GM10248 (cell line): ENCODE measurements at regions not wholly inside any gene's neighbourhood (a gene's known extent, or its start where the extent isn't known, plus 50 kb on each side); places are given as distances from the start of the nearest gene placed in this dataset.

ENCODE experiments used
- CTCF ChIA-PET: fragments of 300-600 bp; sonication (Branson Sonifier 250); formaldehyde crosslinking; extraction: SDS; loops from one replicate; lab custom pipeline; 2021; ENCODE audit warnings: antibody characterized with exemption; lab: Yijun Ruan, JAX
- POLR2A ChIA-PET: fragments of 350-650 bp; sonication (Branson Sonifier 250); formaldehyde crosslinking; extraction: SDS; loops from one replicate; lab custom pipeline; 2020; ENCODE audit warnings: antibody characterized with exemption; lab: Yijun Ruan, JAX
- DNase-seq: peaks from one replicate; pipeline ENCODE4 v3.0.0; 2012; ENCODE audit errors: extremely low spot score
- TF ChIP-seq, protein P1 (sequence below): IDR thresholded peaks from 2 replicates; pipeline ENCODE4 v1.5.1; 2012; ENCODE audit warnings: mild to moderate bottlenecking, low read depth; ENCODE audit errors: extremely low read depth, missing control alignments, control extremely low read depth

DNA sequence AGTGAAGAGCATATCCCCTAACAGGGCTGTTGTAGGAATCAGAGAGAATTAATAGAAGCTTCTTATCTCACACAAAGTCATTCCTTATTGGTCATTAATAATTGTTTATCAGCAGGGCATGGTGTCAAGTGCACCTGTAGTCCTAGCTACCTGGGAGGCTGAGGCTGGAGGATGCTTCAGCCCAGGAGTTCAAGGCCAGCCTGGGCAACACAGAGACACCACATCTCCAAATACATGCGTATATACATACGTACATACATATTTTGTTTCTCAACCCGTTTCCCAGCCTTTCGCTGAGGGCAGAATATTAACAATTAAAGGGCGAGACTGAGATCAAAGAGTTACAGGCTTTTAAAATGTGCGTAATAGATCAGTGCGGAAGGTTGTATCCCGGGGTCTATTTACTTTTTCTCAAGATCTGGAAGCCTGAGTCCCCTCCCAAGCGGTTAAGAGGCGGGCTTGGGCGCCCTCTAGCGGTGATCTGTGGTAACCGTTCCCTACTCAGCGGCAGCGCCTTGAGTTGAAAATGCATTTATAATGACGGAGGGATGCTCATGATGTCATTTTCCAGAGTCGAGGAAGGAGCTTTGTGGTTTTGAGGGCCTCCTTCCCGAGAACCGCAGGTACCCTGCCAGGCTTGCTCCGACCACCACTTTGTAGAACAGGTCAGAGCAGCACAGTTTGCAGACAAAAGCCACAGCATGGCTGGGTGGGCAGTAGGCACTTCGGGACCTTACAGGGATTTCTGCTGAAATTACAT, 169.6 kb upstream of the GPR12 start:
- POLR2A ChIA-PET, result no interaction called here
- DNase-seq, result peak; percentile 79
- CTCF ChIA-PET, result interaction anchor here (0.7 to 4.4 kb wide), 20 partner anchors 10 to 745 kb away, joined by 3 to 34 read pairs (median 3); no protein-coding TSS in a partner anchor
- TF ChIP-seq, protein P1, sequence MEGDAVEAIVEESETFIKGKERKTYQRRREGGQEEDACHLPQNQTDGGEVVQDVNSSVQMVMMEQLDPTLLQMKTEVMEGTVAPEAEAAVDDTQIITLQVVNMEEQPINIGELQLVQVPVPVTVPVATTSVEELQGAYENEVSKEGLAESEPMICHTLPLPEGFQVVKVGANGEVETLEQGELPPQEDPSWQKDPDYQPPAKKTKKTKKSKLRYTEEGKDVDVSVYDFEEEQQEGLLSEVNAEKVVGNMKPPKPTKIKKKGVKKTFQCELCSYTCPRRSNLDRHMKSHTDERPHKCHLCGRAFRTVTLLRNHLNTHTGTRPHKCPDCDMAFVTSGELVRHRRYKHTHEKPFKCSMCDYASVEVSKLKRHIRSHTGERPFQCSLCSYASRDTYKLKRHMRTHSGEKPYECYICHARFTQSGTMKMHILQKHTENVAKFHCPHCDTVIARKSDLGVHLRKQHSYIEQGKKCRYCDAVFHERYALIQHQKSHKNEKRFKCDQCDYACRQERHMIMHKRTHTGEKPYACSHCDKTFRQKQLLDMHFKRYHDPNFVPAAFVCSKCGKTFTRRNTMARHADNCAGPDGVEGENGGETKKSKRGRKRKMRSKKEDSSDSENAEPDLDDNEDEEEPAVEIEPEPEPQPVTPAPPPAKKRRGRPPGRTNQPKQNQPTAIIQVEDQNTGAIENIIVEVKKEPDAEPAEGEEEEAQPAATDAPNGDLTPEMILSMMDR, result peak; percentile 91

DNA sequence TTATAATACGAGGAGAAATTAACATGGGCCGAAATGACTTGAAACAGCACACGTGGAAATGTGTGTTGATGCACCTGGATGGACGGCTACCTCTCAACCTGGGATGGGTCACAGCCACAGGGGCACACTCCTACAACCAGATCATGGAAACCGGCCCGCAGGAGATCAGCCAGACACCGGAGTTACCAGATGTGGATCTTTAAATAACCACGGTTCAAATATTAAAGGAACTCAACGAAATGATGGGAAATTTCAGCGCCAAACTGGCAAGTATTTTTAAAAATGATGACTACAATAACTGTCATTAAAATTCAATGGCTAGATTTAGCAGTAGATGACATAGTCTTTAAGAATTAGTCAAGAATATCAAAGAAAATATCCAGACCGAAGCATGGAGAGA, 166.9 kb upstream of the GPR12 start:
- POLR2A ChIA-PET, result no interaction called here
- CTCF ChIA-PET, result interaction anchor here (1.2 kb wide), 1 partner anchor 229 kb away, joined by 3 read pairs; no protein-coding TSS in a partner anchor

DNA sequence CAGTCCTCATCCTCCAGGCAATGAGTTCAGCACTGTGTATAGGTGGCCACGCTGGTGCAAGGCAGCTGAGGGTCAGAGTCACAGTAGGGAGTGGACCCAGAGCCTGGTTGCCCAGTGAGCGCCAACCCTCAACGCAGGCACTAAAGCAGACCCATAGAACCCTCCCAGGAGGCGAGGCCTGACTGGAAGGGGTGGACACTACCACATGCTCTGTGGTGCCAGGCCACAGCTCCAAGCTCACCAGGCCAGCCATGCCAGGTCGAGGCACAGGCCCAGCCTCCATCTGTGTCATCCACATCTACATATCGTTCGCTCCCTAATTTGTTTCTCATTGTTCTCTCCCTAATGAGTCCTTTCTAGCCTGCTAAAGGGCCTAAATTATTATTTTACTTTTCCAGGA, 165.8 kb upstream of the GPR12 start:
- CTCF ChIA-PET, result no interaction called here
- TF ChIP-seq, protein P1, result no peak
- POLR2A ChIA-PET, result no interaction called here
- DNase-seq, result no peak

More for the DNA sequence above, 166.9 kb upstream of the GPR12 start:
- TF ChIP-seq, protein P1, result no peak
- DNase-seq, result no peak

DNA sequence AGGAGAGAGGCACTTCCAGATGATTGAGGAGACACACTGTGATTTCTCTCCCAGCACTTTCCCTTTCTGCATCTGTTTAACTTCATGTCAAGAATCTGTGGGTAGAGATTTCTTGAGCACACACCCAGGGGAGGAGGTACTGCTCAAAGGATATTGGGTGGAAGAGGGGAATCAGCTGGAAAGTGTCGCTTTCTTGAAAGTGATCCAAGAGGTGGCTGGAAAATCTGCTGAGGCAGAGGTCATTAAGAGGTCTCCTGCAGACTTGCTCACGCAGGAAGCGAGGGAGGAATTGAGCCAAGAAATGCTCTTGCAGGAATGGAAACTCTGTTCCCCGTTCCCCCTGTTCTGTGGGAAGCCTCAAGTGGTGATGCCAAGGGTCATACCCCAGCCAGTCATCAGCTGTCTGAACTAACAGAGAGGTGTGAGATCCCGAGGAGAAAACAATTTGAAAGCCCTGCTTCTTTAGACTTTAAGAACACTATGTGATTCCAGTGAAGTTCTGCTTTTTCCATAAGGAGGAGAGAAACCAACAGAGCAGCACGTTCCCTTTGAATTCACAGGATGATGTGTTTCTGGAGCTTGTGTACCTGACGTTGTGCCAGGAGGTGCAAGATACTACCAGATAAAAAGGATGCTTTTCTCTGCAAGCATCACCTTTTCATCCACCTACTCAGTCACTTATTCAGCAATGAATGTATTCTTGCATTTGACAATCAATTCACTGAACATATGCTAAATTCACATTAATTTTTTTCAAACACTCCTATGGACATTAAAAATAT, 163.4 kb upstream of the GPR12 start:
- DNase-seq, result no peak
- TF ChIP-seq, protein P1, result no peak
- CTCF ChIA-PET, result no interaction called here
- POLR2A ChIA-PET, result no interaction called here

DNA sequence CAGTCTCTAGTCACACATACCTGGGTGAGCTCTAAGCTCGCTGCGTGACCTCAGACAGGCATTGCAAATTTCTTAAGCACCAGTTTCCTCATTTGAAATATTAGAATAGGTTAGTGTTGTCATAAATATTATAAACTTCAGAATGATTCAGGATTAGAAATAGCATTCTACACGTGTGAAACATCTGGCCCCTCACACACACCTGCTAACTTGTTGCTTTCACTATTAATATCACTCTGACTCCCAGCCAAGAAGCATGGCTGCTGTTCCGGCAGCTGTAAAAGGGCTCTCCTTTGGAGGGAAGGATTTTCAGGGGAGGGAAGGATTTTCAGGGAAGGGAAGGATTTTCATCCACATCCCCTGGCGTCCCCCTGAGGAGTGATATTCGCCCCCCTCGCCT, 161.3 kb upstream of the GPR12 start:
- DNase-seq, result no peak
- TF ChIP-seq, protein P1, result no peak
- CTCF ChIA-PET, result interaction anchor here (5.4 kb wide), 1 partner anchor 9 kb away, joined by 34 read pairs; no protein-coding TSS in a partner anchor
- POLR2A ChIA-PET, result interaction anchor here (0.6 kb wide), 1 partner anchor 440 kb away, joined by 3 read pairs; no protein-coding TSS in a partner anchor

DNA sequence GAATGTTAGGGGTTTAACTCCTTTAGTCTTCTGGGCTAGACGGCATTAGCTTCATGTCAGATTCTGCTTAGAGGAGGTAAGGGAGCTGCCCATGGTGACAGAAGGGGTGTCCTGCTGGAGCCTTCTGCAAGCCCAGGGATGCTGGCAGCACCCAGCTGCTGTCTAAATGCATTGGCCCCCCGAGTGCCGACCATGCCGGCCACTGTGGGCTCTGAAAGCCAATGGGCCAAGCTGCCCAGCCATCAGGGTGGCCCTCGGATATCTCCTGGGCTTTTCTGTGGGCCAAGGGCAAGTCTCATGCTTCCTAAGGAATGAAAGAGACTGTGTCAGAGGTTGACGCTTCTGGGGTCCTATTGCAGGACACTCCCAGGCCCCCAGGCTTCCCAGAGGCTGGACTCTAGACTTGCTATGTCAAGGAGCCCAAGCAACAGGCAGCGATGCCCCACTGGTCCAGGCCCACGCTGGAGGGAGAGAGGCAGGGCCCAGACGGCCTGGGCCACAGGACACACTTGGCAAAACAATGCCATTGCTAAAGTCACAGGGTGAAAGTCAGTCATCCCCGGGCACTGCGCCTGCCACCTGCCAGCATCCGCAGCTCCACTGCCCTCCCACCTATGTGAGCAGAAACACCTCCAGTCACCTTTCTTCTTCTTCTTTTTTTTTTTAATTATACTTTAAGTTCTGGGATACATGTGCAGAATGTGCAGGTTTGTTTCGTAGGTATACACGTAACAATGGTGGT, 160.2 kb upstream of the GPR12 start:
- TF ChIP-seq, protein P1, result no peak
- DNase-seq, result no peak
- ChIA-PET CTCF (interaction anchor here (5.4 kb wide), 1 partner anchor 10 kb away, joined by 34 read pairs; no protein-coding TSS in a partner anchor), POLR2A (no interaction called here)
